ENCODE measurements at regions not wholly inside any gene's neighbourhood (a gene's known extent, or its start where the extent isn't known, plus 50 kb on each side); places are given as distances from the start of the nearest gene placed in this dataset.

DNA sequence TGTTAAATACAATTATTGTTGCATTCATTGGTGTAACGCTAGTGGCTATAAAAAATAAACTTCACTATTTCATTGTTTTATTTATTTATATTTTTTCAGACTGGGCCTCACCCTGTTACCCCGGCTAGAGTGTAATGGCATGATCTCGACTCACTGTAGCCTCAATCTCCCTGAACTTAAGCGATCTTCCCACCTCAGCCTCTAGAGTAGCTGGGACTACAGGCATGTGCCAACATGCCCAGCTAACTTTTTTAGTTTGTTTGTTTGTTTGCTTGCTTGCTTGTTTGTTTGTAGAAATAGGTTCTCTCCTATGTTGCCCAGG lies 387.4 kb upstream of the PTBP2 start:
- no peaks in the 10 kb centered on the region for H3K9me3 ChIP-seq (ENCODE audit: low read length)
- H4K20me1 ChIP-seq (ENCODE audit: low read length), result no peaks in the 10 kb centered on the region
- no peaks in the 10 kb centered on the region for H3K36me3 ChIP-seq (ENCODE audit: low read depth, low read length)
- ChIA-PET POLR2A (ENCODE audit: unreplicated experiment) (no interaction called here), CTCF (no interaction called here)
- DNase-seq (no peak), ATAC-seq (no peak)
- H3K4me2 ChIP-seq (ENCODE audit: low read length), result no peak overlapping the region
- no peak overlapping the region for H3K9ac ChIP-seq (ENCODE audit: low read length)
- H2AFZ ChIP-seq (ENCODE audit: low read length), result no peak overlapping the region
- no peaks in the 10 kb centered on the region for H3K9me2 ChIP-seq (replicated peaks; ENCODE audit: low read length)
- intact Hi-C loops (cut with micrococcal nuclease), result no loop called here
- TF ChIP-seq EZH2 (IDR thresholded peaks at IDR 0.05; ENCODE audit: low read length, unreplicated experiment) (no peak), EZH2phosphoT487 (IDR thresholded peaks at IDR 0.05; ENCODE audit: borderline replicate concordance, low read length) (no peak)
- TF ChIP-seq, protein P1, sequence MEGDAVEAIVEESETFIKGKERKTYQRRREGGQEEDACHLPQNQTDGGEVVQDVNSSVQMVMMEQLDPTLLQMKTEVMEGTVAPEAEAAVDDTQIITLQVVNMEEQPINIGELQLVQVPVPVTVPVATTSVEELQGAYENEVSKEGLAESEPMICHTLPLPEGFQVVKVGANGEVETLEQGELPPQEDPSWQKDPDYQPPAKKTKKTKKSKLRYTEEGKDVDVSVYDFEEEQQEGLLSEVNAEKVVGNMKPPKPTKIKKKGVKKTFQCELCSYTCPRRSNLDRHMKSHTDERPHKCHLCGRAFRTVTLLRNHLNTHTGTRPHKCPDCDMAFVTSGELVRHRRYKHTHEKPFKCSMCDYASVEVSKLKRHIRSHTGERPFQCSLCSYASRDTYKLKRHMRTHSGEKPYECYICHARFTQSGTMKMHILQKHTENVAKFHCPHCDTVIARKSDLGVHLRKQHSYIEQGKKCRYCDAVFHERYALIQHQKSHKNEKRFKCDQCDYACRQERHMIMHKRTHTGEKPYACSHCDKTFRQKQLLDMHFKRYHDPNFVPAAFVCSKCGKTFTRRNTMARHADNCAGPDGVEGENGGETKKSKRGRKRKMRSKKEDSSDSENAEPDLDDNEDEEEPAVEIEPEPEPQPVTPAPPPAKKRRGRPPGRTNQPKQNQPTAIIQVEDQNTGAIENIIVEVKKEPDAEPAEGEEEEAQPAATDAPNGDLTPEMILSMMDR (conservative IDR thresholded peaks at IDR 0.05; ENCODE audit: low read depth, low read length), result no peak
- H3K79me2 ChIP-seq (ENCODE audit: low read length), result no peaks in the 10 kb centered on the region
- no peak overlapping the region for H3K4me3 ChIP-seq (ENCODE audit: low read length)
- BruUV-seq (replicated peaks), result no TSS peak
- no peaks in the 10 kb centered on the region for H3K4me1 ChIP-seq (ENCODE audit: insufficient read depth, low read length)
- no peak overlapping the region for H3K27ac ChIP-seq (ENCODE audit: low read length)
- H3K27me3 ChIP-seq (ENCODE audit: low read length), result no peaks in the 10 kb centered on the region
- no peaks in the 10 kb centered on the region for H3F3A ChIP-seq (ENCODE audit: low read length, unreplicated experiment)

DNA sequence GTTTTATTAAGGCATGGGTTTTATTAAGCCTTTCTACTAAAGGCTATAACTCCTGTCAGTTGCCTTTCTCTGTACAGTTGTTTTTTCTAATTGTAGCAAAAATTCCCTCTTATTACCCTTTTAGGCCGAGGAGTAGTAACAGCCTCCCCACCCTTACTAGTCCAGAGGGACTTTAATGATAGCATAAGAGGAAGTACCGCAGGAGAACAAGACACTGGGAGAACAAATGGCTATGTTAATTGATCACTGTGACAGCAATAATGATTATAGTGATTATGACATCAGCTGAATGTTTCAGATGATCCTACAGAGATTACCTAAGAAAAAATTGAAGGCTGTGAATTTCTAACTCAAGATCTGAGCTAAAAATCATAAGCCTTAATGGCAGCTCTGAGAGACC lies 383.0 kb upstream of the PTBP2 start:
- H3K4me1 ChIP-seq (ENCODE audit: insufficient read depth, low read length), result no peaks in the 10 kb centered on the region
- no peak overlapping the region for H3K27ac ChIP-seq (ENCODE audit: low read length)
- TF ChIP-seq, protein P1 (conservative IDR thresholded peaks at IDR 0.05; ENCODE audit: low read depth, low read length), result no peak
- TF ChIP-seq EZH2phosphoT487 (IDR thresholded peaks at IDR 0.05; ENCODE audit: borderline replicate concordance, low read length) (no peak), EZH2 (IDR thresholded peaks at IDR 0.05; ENCODE audit: low read length, unreplicated experiment) (no peak)
- H3K79me2 ChIP-seq (ENCODE audit: low read length), result no peaks in the 10 kb centered on the region
- CTCF ChIA-PET, result no interaction called here
- POLR2A ChIA-PET (ENCODE audit: unreplicated experiment), result no interaction called here
- no peak overlapping the region for H2AFZ ChIP-seq (ENCODE audit: low read length)
- H3F3A ChIP-seq (ENCODE audit: low read length, unreplicated experiment), result no peaks in the 10 kb centered on the region
- no peaks in the 10 kb centered on the region for H4K20me1 ChIP-seq (ENCODE audit: low read length)
- H3K9ac ChIP-seq (ENCODE audit: low read length), result no peak overlapping the region
- no peak for ATAC-seq
- H3K4me3 ChIP-seq (ENCODE audit: low read length), result no peak overlapping the region
- BruUV-seq (replicated peaks), result no TSS peak
- DNase-seq, result no peak
- no peak overlapping the region for H3K4me2 ChIP-seq (ENCODE audit: low read length)
- no peaks in the 10 kb centered on the region for H3K27me3 ChIP-seq (ENCODE audit: low read length)
- no peaks in the 10 kb centered on the region for H3K9me2 ChIP-seq (replicated peaks; ENCODE audit: low read length)
- no peaks in the 10 kb centered on the region for H3K9me3 ChIP-seq (ENCODE audit: low read length)
- intact Hi-C loops (cut with micrococcal nuclease), result no loop called here
- no peaks in the 10 kb centered on the region for H3K36me3 ChIP-seq (ENCODE audit: low read depth, low read length)

DNA sequence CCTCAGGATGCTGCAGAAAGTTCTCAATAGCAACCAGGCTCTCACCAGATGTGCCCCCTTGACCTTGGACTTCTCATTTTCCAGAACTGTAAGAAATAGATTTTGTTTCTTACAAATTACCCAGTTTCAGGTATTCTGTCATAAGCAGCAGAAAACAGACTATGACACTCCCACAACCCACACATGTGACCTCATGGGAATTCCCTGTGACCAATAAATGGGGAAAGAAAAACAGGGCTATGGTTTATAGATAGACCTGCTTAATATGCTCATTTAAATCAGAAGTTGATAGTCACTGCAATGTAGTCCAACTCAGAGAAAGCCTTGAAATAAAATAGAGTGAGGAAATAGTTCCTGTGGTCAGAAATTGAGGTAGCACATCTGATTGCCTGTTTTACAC lies 380.9 kb upstream of the PTBP2 start:
- H3K4me1 ChIP-seq (ENCODE audit: insufficient read depth, low read length), result no peaks in the 10 kb centered on the region
- no peak overlapping the region for H3K4me2 ChIP-seq (ENCODE audit: low read length)
- H3K9me3 ChIP-seq (ENCODE audit: low read length), result no peaks in the 10 kb centered on the region
- ChIA-PET POLR2A (ENCODE audit: unreplicated experiment) (interaction anchor here (0.6 kb wide), 1 partner anchor 1076 kb away, joined by 7 read pairs; no protein-coding TSS in a partner anchor), CTCF (no interaction called here)
- DNase-seq (no peak), ATAC-seq (no peak)
- no peaks in the 10 kb centered on the region for H3F3A ChIP-seq (ENCODE audit: low read length, unreplicated experiment)
- no peak overlapping the region for H3K27ac ChIP-seq (ENCODE audit: low read length)
- no peak overlapping the region for H3K4me3 ChIP-seq (ENCODE audit: low read length)
- H3K79me2 ChIP-seq (ENCODE audit: low read length), result no peaks in the 10 kb centered on the region
- no peaks in the 10 kb centered on the region for H3K36me3 ChIP-seq (ENCODE audit: low read depth, low read length)
- no peaks in the 10 kb centered on the region for H4K20me1 ChIP-seq (ENCODE audit: low read length)
- no peak for TF ChIP-seq EZH2 (IDR thresholded peaks at IDR 0.05; ENCODE audit: low read length, unreplicated experiment)
- no peak for TF ChIP-seq EZH2phosphoT487 (IDR thresholded peaks at IDR 0.05; ENCODE audit: borderline replicate concordance, low read length)
- TF ChIP-seq, protein P1 (conservative IDR thresholded peaks at IDR 0.05; ENCODE audit: low read depth, low read length), result no peak
- no TSS peak for BruUV-seq (replicated peaks)
- H3K27me3 ChIP-seq (ENCODE audit: low read length), result no peaks in the 10 kb centered on the region
- H2AFZ ChIP-seq (ENCODE audit: low read length), result no peak overlapping the region
- no peak overlapping the region for H3K9ac ChIP-seq (ENCODE audit: low read length)
- intact Hi-C loops (cut with micrococcal nuclease), result no loop called here
- no peaks in the 10 kb centered on the region for H3K9me2 ChIP-seq (replicated peaks; ENCODE audit: low read length)
